NCI-H345 (cell line): ENCODE measurements at regions not wholly inside any gene's neighbourhood (a gene's known extent, or its start where the extent isn't known, plus 50 kb on each side); places are given as distances from the start of the nearest gene placed in this dataset.

Experiments
- DNase-seq: peaks from one replicate; lab custom pipeline; 2025; lab: John Stamatoyannopoulos, UW

DNA sequence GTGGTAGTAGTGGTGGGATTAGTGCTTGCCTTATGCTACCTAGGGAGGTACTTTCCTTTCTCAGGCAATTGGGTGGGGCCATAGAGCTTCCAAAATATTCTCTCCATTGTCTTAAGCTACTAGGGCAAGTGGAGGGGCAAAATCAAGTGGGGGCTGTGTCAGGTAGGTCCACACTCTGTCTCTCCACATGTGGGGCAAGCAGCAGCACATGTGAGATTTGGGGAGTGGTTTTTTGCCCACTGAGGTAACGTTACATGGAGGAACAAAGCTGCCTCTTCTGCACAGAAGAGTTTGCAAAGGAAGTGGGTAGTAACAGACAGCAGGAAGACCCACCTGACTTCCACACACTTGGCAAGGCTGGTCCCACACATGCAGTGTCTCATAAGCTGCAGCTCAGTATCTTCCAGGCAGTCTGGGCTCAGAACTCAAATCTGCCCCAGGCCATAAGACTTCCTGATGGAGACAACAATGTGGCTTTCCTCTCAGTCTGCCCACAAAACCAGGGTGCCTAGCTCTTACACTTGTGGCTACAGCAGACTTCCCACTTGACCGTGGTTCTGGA is 1581.5 kb upstream of the PCDH20 start:
- no peak for DNase-seq

DNA sequence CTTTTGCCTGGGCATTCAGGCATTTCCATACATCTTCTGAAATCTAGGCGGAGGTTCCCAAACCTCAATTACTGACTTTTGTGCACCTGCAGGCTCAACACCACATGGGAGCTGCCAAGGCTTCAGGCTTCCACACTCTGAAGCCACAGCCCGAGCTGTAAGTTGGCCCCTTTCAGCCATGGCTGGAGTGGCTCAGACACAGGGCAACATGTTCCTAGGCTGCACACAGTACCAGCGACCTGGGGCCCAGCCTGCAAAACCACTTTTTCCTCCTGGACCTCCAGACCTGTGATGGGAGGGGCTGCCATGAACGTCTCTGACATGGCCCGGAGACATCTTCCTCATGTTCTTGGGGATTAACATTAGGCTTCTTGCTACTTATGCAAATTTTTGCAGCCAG is 1558.2 kb upstream of the PCDH20 start:
- DNase-seq = no peak

- DNase-seq = no peak
Measured at GRCh38 chr13:62964522-62964921, 1548.9 kb upstream of the PCDH20 start.

GRCh38 chr13:62960723-62961122 is 1545.1 kb upstream of the PCDH20 start:
- DNase-seq = no peak

- DNase-seq = no peak
Measured at GRCh38 chr13:62933809-62934208, 1518.2 kb upstream of the PCDH20 start.

- no peak for DNase-seq
Measured at GRCh38 chr13:62932256-62932883, 1516.7 kb upstream of the PCDH20 start.

- no peak for DNase-seq
Measured at GRCh38 chr13:62931853-62932252, 1516.2 kb upstream of the PCDH20 start.

GRCh38 chr13:62924395-62924794 is 1508.7 kb upstream of the PCDH20 start:
- no peak for DNase-seq

DNA sequence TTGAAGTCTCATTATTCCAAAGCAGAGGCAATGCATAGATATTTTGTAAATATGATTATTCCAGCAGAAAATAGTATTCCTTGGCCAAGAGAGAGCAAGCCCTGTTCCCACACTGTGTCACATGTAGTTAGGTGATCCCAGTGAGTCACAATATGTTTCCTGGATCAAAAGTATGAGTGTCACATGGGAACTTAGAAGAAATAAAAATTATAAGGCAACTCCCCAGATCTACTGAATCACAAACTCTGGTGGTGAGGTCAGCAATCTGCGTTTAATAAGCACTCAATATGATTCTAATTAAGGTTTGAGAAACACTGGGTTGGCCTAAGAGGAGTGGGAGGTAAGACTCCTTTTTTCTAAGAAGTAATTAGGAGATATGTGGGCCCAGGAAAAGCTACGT is 1504.5 kb upstream of the PCDH20 start:
- no peak for DNase-seq

GRCh38 chr13:62919491-62919890 is 1503.8 kb upstream of the PCDH20 start:
- DNase-seq = no peak

DNA sequence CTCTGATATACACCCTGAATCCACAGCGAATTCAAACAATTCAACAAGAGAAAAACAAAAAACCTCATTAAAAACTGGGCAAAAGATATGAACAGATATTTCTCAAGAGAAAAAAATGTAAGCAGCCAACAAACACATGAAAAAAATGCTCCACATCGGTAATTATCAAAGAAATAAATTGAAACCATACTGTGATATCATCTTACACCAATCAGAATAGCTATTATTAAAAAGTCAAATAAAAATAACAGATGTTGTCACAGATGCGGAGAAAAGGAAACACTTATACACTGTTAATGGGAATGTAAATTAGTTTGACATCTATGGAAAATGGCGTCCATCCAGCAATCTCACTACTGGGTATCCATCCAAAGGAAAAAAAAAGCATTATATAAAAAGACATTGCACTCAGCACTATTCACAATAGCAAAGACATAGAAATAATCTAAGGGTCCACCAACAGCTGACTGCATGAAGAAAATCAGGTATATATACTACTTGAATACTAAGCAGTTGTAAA is 1495.0 kb upstream of the PCDH20 start:
- DNase-seq = no peak

GRCh38 chr13:62908321-62908720 is 1492.7 kb upstream of the PCDH20 start:
- DNase-seq = no peak

DNA sequence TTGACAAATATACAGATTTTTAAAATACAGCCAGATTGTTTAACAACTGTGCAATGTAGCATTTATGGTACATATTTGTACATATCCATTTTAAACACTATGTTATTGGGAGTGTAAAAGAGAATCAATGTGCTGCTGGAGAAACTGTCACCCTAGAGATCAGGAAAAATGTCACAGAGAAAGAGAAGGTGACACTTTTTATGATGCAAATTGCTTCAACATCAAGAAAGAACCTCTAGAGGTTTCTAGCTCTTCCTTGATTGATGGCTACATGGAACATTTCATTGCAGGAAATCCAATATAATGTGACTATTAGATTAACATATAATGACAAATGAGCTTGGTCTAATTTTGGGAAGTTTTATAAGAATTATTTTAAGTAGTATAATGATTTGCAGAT is 1491.2 kb upstream of the PCDH20 start:
- DNase-seq = no peak

DNA sequence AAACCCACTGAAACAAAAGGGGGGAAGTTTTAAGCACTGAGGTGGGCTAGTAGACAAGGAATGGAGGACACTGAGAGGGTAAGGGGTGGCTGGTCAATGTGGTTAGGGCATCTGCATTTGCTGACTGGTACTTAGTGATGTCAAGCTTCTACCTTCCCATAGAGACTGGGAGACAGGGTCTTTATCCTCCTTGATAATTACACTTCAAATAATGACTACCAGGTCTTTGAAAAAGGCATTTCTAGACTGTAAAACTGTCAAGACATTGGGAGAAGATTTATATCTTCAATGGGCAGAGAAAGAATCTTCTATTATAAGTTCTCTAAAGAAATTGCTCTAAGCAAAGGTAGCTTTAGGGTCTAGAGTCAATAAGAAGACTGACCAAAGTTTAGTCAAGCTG is 1490.8 kb upstream of the PCDH20 start:
- no peak for DNase-seq

DNA sequence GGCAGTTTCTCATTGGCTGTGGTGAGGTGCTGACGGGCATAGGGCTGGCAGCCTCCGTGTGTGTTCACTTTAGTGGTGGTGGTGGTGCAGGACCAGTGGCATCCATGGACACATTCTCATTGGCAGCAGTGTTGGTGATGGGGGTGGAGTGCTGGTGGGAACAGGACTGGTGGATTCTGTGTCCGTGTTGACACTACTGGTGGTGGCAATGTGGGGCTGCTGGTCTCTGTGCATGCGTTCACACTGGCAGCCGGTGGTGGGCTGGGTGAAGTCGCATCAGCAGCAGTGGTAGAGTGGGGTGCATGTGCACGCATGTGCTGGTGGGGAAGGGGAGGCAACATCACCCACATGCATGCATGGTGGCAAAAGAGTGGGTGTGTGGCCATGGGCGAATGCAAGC is 1471.4 kb upstream of the PCDH20 start:
- DNase-seq = no peak

DNA sequence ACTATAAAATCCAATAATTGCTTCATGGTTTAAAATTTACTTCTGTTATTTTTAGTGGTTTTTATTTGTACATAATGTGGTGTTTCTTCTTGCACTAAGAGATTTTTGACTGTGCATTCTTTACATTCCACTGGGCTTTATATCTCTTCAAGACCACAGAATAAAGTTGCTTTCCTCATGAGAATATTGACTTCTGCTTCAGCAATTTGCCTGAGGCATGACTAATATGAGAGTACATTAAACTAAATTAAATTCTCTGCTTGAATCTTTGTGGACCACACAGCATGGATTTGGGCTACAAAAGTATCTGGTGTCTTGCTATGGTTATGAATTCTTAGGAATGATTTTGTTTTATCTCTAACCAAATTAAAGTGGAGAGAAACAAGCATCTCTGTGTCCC is 1463.4 kb upstream of the PCDH20 start:
- no peak for DNase-seq

DNA sequence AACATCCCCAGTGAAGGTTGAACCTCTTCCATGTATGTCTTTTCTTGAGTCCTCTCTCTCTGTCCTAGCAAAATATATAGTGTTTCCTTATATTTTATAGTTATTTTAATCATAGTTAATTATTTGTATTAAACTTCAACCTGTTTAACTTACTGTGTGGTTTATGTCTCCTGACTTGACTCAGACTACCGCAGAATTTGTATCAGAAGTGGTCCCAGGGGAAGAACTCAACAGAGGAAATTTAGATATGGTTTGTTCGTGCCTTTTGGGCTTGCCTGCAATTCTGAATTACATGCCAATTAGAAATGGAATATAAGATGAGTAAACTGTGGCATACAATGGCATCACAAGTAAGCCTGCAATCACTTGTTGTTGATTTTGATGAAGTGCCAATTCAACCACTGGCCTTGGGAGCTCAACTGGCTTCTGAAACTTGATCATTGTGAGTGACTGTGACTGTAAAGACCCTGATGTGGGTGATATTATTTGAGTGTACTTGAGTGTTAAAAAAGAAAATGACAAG is 1459.5 kb upstream of the PCDH20 start:
- peak; percentile 53 for DNase-seq

DNA sequence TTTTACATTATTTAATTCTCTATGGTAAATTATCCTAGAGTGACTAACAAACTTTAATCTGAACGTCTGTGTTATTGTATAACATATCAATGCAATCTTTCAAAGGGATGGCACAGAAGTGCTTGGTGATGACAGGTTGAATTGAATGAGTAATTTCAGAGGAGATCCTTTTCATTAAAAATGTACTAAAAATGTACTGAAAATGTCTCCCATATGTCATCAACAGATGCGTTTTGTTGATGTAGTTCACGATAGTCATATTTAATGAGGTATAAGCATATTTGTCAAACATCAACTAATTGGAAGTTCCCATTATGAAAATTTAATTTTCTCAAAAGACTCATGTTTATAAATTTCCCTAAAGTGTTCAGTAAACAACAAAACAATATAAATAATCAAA is 1434.7 kb upstream of the PCDH20 start:
- no peak for DNase-seq

DNA sequence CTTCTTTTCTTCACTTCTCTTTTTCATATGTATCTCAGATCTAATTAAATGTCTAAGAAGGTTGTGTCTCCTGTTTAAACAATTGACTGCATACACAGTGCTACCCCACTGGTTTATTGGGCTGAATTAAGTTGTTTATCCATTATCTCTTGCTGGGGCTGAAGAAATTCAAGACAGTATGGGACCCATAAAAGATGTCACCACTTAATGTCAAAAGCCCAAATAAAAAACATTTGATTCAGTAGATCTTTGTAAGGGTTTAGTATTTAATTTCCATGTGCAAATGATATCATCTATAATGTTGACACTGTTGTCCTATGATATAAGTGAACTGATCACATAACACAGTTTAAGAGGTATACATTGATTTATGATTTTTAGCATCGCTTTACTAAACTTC is 1431.9 kb upstream of the PCDH20 start:
- DNase-seq = no peak

DNA sequence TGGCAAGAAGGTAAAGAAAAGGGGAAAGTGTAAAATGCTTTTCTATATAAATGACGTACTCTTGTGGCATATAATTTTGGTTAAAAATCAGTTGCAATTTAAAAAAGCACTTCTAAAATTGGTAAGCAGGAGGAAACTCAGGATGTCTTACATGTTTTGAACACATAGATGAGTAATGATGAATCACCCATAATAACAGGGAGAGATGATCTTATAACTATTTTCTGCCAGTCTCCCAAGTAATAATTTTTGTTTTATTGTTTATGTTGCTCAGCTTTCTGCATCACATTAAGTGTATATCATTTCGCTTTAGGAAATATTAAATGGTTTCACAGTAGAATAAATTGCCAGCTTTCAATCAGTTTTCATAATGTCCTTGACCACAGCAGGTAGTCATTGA is 1430.7 kb upstream of the PCDH20 start:
- DNase-seq = no peak

GRCh38 chr13:62839338-62839737 is 1423.7 kb upstream of the PCDH20 start:
- no peak for DNase-seq

- DNase-seq = no peak
Measured at GRCh38 chr13:62838929-62839328, 1423.3 kb upstream of the PCDH20 start.

- no peak for DNase-seq
Measured at GRCh38 chr13:62837895-62838294, 1422.2 kb upstream of the PCDH20 start.

GRCh38 chr13:62829486-62829885 is 1413.8 kb upstream of the PCDH20 start:
- no peak for DNase-seq
